ENCODE measurements at regions not wholly inside any gene's neighbourhood (a gene's known extent, or its start where the extent isn't known, plus 50 kb on each side); places are given as distances from the start of the nearest gene placed in this dataset.

DNA sequence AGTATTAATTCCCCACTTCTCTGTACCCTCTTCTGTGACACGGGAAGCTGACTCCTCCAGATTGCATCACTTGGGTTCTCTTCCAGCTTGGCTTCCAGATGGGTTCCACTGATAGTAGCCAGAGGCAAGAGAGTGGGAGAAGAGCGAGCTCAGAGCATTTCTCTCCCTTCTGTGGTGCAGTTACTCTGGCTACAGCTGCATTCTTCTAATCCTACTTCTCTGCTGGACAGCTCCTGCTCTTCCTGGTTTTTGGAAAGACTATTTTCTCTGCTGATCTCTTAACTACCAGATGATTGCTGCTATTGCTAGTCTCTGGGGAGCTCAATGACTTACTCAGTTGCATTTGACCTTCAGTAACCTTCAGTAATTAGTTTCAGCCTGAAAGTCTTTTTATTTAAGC is 187.5 kb upstream of the MAP2 start:
- Histone ChIP-seq H3K27ac (no peak overlapping the region), H3K27me3 (ENCODE audit: insufficient read depth, low read depth) (no peaks in the 10 kb centered on the region), H3K4me3 (IDR thresholded peaks at IDR 0.05; ENCODE audit: insufficient read depth, low read depth, low read length) (no peak overlapping the region), H4K20me1 (ENCODE audit: insufficient read depth) (no peaks in the 10 kb centered on the region), H3K79me2 (ENCODE audit: insufficient read depth, low read depth) (no peaks in the 10 kb centered on the region), H3K9ac (no peak overlapping the region), H3K36me3 (ENCODE audit: insufficient read depth) (no peaks in the 10 kb centered on the region), H3K4me1 (ENCODE audit: low read depth, poor library complexity, severe bottlenecking) (no peaks in the 10 kb centered on the region), H2AFZ (ENCODE audit: low read depth) (no peak overlapping the region), H3K4me2 (no peak overlapping the region)
- TF ChIP-seq, protein P1, sequence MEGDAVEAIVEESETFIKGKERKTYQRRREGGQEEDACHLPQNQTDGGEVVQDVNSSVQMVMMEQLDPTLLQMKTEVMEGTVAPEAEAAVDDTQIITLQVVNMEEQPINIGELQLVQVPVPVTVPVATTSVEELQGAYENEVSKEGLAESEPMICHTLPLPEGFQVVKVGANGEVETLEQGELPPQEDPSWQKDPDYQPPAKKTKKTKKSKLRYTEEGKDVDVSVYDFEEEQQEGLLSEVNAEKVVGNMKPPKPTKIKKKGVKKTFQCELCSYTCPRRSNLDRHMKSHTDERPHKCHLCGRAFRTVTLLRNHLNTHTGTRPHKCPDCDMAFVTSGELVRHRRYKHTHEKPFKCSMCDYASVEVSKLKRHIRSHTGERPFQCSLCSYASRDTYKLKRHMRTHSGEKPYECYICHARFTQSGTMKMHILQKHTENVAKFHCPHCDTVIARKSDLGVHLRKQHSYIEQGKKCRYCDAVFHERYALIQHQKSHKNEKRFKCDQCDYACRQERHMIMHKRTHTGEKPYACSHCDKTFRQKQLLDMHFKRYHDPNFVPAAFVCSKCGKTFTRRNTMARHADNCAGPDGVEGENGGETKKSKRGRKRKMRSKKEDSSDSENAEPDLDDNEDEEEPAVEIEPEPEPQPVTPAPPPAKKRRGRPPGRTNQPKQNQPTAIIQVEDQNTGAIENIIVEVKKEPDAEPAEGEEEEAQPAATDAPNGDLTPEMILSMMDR (conservative IDR thresholded peaks at IDR 0.05; ENCODE audit: low read depth, low read length) = no peak

DNA sequence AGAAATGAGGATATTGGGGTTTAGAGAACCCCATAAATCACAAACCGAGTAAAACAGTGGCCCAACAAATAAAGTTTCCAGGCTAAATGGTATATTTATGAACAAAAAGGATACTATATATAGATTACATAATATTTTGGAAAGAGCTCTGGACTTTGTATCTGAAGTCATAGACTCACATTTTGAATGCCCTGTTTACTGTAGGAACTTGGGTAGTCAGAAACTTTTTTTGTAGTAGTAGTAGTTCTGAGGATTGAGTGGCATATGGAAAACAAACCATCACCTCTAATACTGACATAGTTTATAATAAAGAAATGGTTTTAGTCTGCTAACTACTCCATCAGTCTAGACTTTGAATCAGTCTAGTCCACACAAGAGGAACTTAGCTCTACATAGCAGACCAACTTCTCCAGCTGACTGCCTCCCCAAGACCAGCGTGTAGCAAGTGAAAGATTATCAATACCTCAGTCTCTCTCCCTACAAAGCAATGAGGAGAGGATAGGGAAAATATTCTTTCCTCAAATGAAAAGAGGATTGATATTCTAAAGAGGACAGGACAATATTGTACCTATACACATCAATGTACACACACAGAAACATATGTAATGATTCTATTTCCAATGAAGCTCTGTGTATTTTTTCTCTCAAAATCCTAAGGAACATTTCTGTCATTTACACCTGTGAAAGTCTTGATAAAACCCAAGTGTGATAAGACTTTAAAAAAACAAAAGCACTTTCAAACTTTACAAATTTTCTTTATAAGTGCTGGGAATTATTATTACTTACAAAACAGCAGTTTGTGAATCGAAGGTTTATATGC is 184.9 kb upstream of the MAP2 start:
- Histone ChIP-seq H3K36me3 (ENCODE audit: insufficient read depth) (no peaks in the 10 kb centered on the region), H3K79me2 (ENCODE audit: insufficient read depth, low read depth) (no peaks in the 10 kb centered on the region), H4K20me1 (ENCODE audit: insufficient read depth) (no peaks in the 10 kb centered on the region), H3K4me2 (no peak overlapping the region), H3K9ac (no peak overlapping the region), H3K27me3 (ENCODE audit: insufficient read depth, low read depth) (no peaks in the 10 kb centered on the region), H2AFZ (ENCODE audit: low read depth) (no peak overlapping the region), H3K4me1 (ENCODE audit: low read depth, poor library complexity, severe bottlenecking) (no peaks in the 10 kb centered on the region), H3K27ac (no peak overlapping the region), H3K4me3 (IDR thresholded peaks at IDR 0.05; ENCODE audit: insufficient read depth, low read depth, low read length) (no peak overlapping the region)
- TF ChIP-seq, protein P1 (conservative IDR thresholded peaks at IDR 0.05; ENCODE audit: low read depth, low read length) = no peak

DNA sequence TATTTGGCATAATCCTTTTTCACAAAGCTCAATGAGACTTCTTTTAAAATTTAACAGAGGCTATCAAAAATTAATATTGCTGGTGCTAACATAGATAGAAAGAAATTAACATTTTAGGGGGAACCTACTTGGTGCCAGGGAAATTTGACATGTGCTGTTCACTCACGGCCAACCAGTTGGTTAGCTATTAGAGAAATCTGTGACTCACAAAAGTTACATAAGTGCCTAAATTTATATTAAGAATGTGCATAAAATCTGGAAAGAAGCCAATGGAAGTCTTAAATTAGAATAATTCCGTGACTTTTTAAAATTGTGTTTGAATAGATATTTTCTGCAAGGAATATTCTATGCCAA is 184.3 kb upstream of the MAP2 start:
- H3K36me3 ChIP-seq (ENCODE audit: insufficient read depth) = no peaks in the 10 kb centered on the region
- H3K4me3 ChIP-seq (IDR thresholded peaks at IDR 0.05; ENCODE audit: insufficient read depth, low read depth, low read length) = no peak overlapping the region
- H4K20me1 ChIP-seq (ENCODE audit: insufficient read depth) = no peaks in the 10 kb centered on the region
- no peak overlapping the region for H3K4me2 ChIP-seq
- TF ChIP-seq, protein P1 (conservative IDR thresholded peaks at IDR 0.05; ENCODE audit: low read depth, low read length) = no peak
- no peak overlapping the region for H3K27ac ChIP-seq
- H3K27me3 ChIP-seq (ENCODE audit: insufficient read depth, low read depth) = no peaks in the 10 kb centered on the region
- no peak overlapping the region for H2AFZ ChIP-seq (ENCODE audit: low read depth)
- H3K4me1 ChIP-seq (ENCODE audit: low read depth, poor library complexity, severe bottlenecking) = no peaks in the 10 kb centered on the region
- H3K9ac ChIP-seq = no peak overlapping the region
- no peaks in the 10 kb centered on the region for H3K79me2 ChIP-seq (ENCODE audit: insufficient read depth, low read depth)

DNA sequence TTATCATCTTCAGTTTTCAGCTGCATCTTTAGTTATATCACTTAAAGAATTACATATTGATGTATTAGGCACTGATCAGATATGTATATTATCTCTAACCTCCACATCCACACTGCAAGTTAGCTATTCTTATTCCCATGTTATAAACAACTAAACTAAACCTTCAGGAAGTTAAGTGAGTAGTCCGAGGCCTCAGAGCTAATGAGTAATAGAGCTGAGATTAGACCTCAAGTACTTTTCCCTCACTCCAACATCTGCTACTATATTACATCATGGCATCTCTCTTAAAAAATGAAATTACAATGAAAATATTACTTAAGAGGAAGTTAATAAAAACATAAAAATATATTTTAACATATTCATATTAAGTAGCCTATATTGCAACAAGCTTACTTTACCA is 183.6 kb upstream of the MAP2 start:
- Histone ChIP-seq H3K36me3 (ENCODE audit: insufficient read depth) (no peaks in the 10 kb centered on the region), H3K27ac (no peak overlapping the region), H3K4me1 (ENCODE audit: low read depth, poor library complexity, severe bottlenecking) (no peaks in the 10 kb centered on the region), H3K4me2 (no peak overlapping the region), H3K9ac (no peak overlapping the region), H4K20me1 (ENCODE audit: insufficient read depth) (no peaks in the 10 kb centered on the region), H2AFZ (ENCODE audit: low read depth) (no peak overlapping the region), H3K4me3 (IDR thresholded peaks at IDR 0.05; ENCODE audit: insufficient read depth, low read depth, low read length) (no peak overlapping the region), H3K27me3 (ENCODE audit: insufficient read depth, low read depth) (no peaks in the 10 kb centered on the region), H3K79me2 (ENCODE audit: insufficient read depth, low read depth) (no peaks in the 10 kb centered on the region)
- TF ChIP-seq, protein P1 (conservative IDR thresholded peaks at IDR 0.05; ENCODE audit: low read depth, low read length) = no peak
